ENCODE measurements at regions not wholly inside any gene's neighbourhood (a gene's known extent, or its start where the extent isn't known, plus 50 kb on each side); places are given as distances from the start of the nearest gene placed in this dataset.

- H3K36me3 ChIP-seq (ENCODE audit: control insufficient read depth in 2 of 3, insufficient read depth in 3 of 3, low read length in 3 of 3) = no peaks in the 10 kb centered on the region
- Mint-ChIP-seq H3K4me3 (no peak overlapping the region), H3K27ac (peak overlapping the region in 1 of 9 donors; percentile 6), H3K4me1 (peaks cover 0 to 29% (median 19%) of the 10 kb centered on the region in 7 donors), H3K36me3 (no peaks in the 10 kb centered on the region), H3K9me3 (peaks cover 0 to 2% (median 0%) of the 10 kb centered on the region in 11 donors), H3K27me3 (peaks cover 7 to 20% (median 9%) of the 10 kb centered on the region in 5 donors)
- no peak overlapping the region for H3K4me3 ChIP-seq (ENCODE audit: low read length)
- no peaks in the 10 kb centered on the region for H3K9me3 ChIP-seq (ENCODE audit: control insufficient read depth in 2 of 3, low read length in 3 of 3)
- ATAC-seq (no peak), DNase-seq (no peak)
- ChIA-PET POLR2A (no interaction called here), CTCF (no interaction called here)
- no peaks in the 10 kb centered on the region for H3K4me1 ChIP-seq (ENCODE audit: control insufficient read depth in 2 of 2, insufficient read depth in 2 of 2, low read length in 2 of 2)
- no peaks in the 10 kb centered on the region for H3K27me3 ChIP-seq (ENCODE audit: control insufficient read depth in 2 of 2, insufficient read depth in 2 of 2, low read length in 2 of 2)
- no peak overlapping the region for H3K27ac ChIP-seq (ENCODE audit: low read depth, low read length)
- intact Hi-C loops (cut with micrococcal nuclease) = no loop called here
Observed at GRCh38 chr10:2910656-2911055, 156.7 kb upstream of the PFKP start.

GRCh38 chr10:2909921-2910320, 157.4 kb upstream of the PFKP start:
- DNase-seq = no peak
- no peaks in the 10 kb centered on the region for H3K27me3 ChIP-seq (ENCODE audit: control insufficient read depth in 2 of 2, insufficient read depth in 2 of 2, low read length in 2 of 2)
- Mint-ChIP-seq H3K9me3 (peaks cover 0 to 2% (median 0%) of the 10 kb centered on the region in 11 donors), H3K27ac (no peak overlapping the region), H3K27me3 (peaks cover 7 to 24% (median 8%) of the 10 kb centered on the region in 5 donors), H3K36me3 (no peaks in the 10 kb centered on the region), H3K4me1 (peaks cover 0 to 29% (median 19%) of the 10 kb centered on the region in 7 donors), H3K4me3 (no peak overlapping the region)
- no peaks in the 10 kb centered on the region for H3K36me3 ChIP-seq (ENCODE audit: control insufficient read depth in 2 of 3, insufficient read depth in 3 of 3, low read length in 3 of 3)
- ChIA-PET POLR2A (no interaction called here), CTCF (no interaction called here)
- H3K9me3 ChIP-seq (ENCODE audit: control insufficient read depth in 2 of 3, low read length in 3 of 3) = no peaks in the 10 kb centered on the region
- ATAC-seq = no peak
- intact Hi-C loops (cut with micrococcal nuclease) = no loop called here
- no peak overlapping the region for H3K4me3 ChIP-seq (ENCODE audit: low read length)
- H3K4me1 ChIP-seq (ENCODE audit: control insufficient read depth in 2 of 2, insufficient read depth in 2 of 2, low read length in 2 of 2) = no peaks in the 10 kb centered on the region
- no peak overlapping the region for H3K27ac ChIP-seq (ENCODE audit: low read depth, low read length)

- Mint-ChIP-seq H3K9me3 (peaks cover 0 to 2% (median 0%) of the 10 kb centered on the region in 11 donors), H3K4me3 (peak overlapping the region; percentile 2 to 65 (median 39)), H3K36me3 (no peaks in the 10 kb centered on the region), H3K4me1 (peaks cover 0 to 29% (median 19%) of the 10 kb centered on the region in 7 donors), H3K27me3 (peaks cover 7 to 19% (median 9%) of the 10 kb centered on the region in 5 donors), H3K27ac (peak overlapping the region in 4 of 9 donors; percentile 1 to 29 (median 20))
- Histone ChIP-seq H3K4me1 (ENCODE audit: control insufficient read depth in 2 of 2, insufficient read depth in 2 of 2, low read length in 2 of 2) (no peaks in the 10 kb centered on the region), H3K36me3 (ENCODE audit: control insufficient read depth in 2 of 3, insufficient read depth in 3 of 3, low read length in 3 of 3) (no peaks in the 10 kb centered on the region), H3K4me3 (ENCODE audit: low read length) (no peak overlapping the region), H3K9me3 (ENCODE audit: control insufficient read depth in 2 of 3, low read length in 3 of 3) (no peaks in the 10 kb centered on the region), H3K27ac (ENCODE audit: low read depth, low read length) (no peak overlapping the region), H3K27me3 (ENCODE audit: control insufficient read depth in 2 of 2, insufficient read depth in 2 of 2, low read length in 2 of 2) (peaks cover 0 to 3% of the 10 kb centered on the region in 2 donors)
- DNase-seq (peak in 6 of 9 donors; percentile 12 to 38 (median 22)), ATAC-seq (peak; percentile 75)
- ChIA-PET CTCF (no interaction called here), POLR2A (no interaction called here)
- intact Hi-C loops (cut with micrococcal nuclease) = no loop called here
Observed at GRCh38 chr10:2908851-2909630, 158.3 kb upstream of the PFKP start.

GRCh38 chr10:2906974-2907373, 160.4 kb upstream of the PFKP start:
- no peaks in the 10 kb centered on the region for H3K36me3 Mint-ChIP-seq
- H3K4me1 Mint-ChIP-seq = peaks cover 0 to 29% (median 19%) of the 10 kb centered on the region in 7 donors
- no peak overlapping the region for H3K27ac Mint-ChIP-seq
- ChIA-PET CTCF (no interaction called here), POLR2A (no interaction called here)
- Histone ChIP-seq H3K27me3 (ENCODE audit: control insufficient read depth in 2 of 2, insufficient read depth in 2 of 2, low read length in 2 of 2) (peaks cover 0 to 3% of the 10 kb centered on the region in 2 donors), H3K27ac (ENCODE audit: low read depth, low read length) (no peak overlapping the region), H3K36me3 (ENCODE audit: control insufficient read depth in 2 of 3, insufficient read depth in 3 of 3, low read length in 3 of 3) (no peaks in the 10 kb centered on the region), H3K4me1 (ENCODE audit: control insufficient read depth in 2 of 2, insufficient read depth in 2 of 2, low read length in 2 of 2) (no peaks in the 10 kb centered on the region), H3K4me3 (ENCODE audit: low read length) (no peak overlapping the region), H3K9me3 (ENCODE audit: control insufficient read depth in 2 of 3, low read length in 3 of 3) (no peaks in the 10 kb centered on the region)
- no peak overlapping the region for H3K4me3 Mint-ChIP-seq
- DNase-seq (no peak), ATAC-seq (no peak)
- H3K9me3 Mint-ChIP-seq = peaks cover 0 to 2% (median 0%) of the 10 kb centered on the region in 11 donors
- intact Hi-C loops (cut with micrococcal nuclease) = no loop called here
- H3K27me3 Mint-ChIP-seq = peaks cover 2 to 22% (median 15%) of the 10 kb centered on the region in 5 donors

- CTCF ChIA-PET = no interaction called here
- H3K27me3 Mint-ChIP-seq = peaks cover 4 to 28% (median 16%) of the 10 kb centered on the region in 5 donors
Observed at GRCh38 chr10:2905851-2906250, 161.5 kb upstream of the PFKP start.

GRCh38 chr10:2900530-2900929, 166.8 kb upstream of the PFKP start:
- ChIA-PET POLR2A (no interaction called here), CTCF (no interaction called here)
- H3K36me3 Mint-ChIP-seq = no peaks in the 10 kb centered on the region
- peaks cover 3 to 32% (median 10%) of the 10 kb centered on the region in 5 donors for H3K27me3 Mint-ChIP-seq
- DNase-seq = no peak
- Histone ChIP-seq H3K4me3 (ENCODE audit: low read length) (no peak overlapping the region), H3K9me3 (ENCODE audit: control insufficient read depth in 2 of 3, low read length in 3 of 3) (no peaks in the 10 kb centered on the region), H3K27me3 (ENCODE audit: control insufficient read depth in 2 of 2, insufficient read depth in 2 of 2, low read length in 2 of 2) (peaks cover 0 to 3% of the 10 kb centered on the region in 2 donors), H3K27ac (ENCODE audit: low read depth, low read length) (no peak overlapping the region), H3K4me1 (ENCODE audit: control insufficient read depth in 2 of 2, insufficient read depth in 2 of 2, low read length in 2 of 2) (no peaks in the 10 kb centered on the region), H3K36me3 (ENCODE audit: control insufficient read depth in 2 of 3, insufficient read depth in 3 of 3, low read length in 3 of 3) (no peaks in the 10 kb centered on the region)
- H3K9me3 Mint-ChIP-seq = no peaks in the 10 kb centered on the region
- H3K4me1 Mint-ChIP-seq = peaks cover 0 to 5% (median 2%) of the 10 kb centered on the region in 7 donors
- intact Hi-C loops (cut with micrococcal nuclease) = no loop called here
- no peak overlapping the region for H3K4me3 Mint-ChIP-seq
- H3K27ac Mint-ChIP-seq = no peak overlapping the region
- ATAC-seq = no peak

More at GRCh38 chr10:2905851-2906250, 161.5 kb upstream of the PFKP start:
- ATAC-seq (no peak), DNase-seq (no peak)
- Histone ChIP-seq H3K9me3 (ENCODE audit: control insufficient read depth in 2 of 3, low read length in 3 of 3) (no peaks in the 10 kb centered on the region), H3K27me3 (ENCODE audit: control insufficient read depth in 2 of 2, insufficient read depth in 2 of 2, low read length in 2 of 2) (peaks cover 0 to 3% of the 10 kb centered on the region in 2 donors), H3K4me1 (ENCODE audit: control insufficient read depth in 2 of 2, insufficient read depth in 2 of 2, low read length in 2 of 2) (no peaks in the 10 kb centered on the region), H3K27ac (ENCODE audit: low read depth, low read length) (no peak overlapping the region), H3K4me3 (ENCODE audit: low read length) (no peak overlapping the region), H3K36me3 (ENCODE audit: control insufficient read depth in 2 of 3, insufficient read depth in 3 of 3, low read length in 3 of 3) (no peaks in the 10 kb centered on the region)
- Mint-ChIP-seq H3K9me3 (peaks cover 0 to 2% (median 0%) of the 10 kb centered on the region in 11 donors), H3K4me1 (peaks cover 0 to 25% (median 17%) of the 10 kb centered on the region in 7 donors), H3K4me3 (no peak overlapping the region), H3K27ac (no peak overlapping the region), H3K36me3 (no peaks in the 10 kb centered on the region)
- intact Hi-C loops (cut with micrococcal nuclease) = no loop called here
- POLR2A ChIA-PET = no interaction called here

Measured in naive thymus-derived CD4-positive, alpha-beta T cell (primary cell).